ENCODE measurements at regions not wholly inside any gene's neighbourhood (a gene's known extent, or its start where the extent isn't known, plus 50 kb on each side); places are given as distances from the start of the nearest gene placed in this dataset.
"Not testable (repeated sequence)": the region's sequence is repeated elsewhere in the genome, so short reads cannot be mapped to it uniquely, and the experiment has no call there.

DNA sequence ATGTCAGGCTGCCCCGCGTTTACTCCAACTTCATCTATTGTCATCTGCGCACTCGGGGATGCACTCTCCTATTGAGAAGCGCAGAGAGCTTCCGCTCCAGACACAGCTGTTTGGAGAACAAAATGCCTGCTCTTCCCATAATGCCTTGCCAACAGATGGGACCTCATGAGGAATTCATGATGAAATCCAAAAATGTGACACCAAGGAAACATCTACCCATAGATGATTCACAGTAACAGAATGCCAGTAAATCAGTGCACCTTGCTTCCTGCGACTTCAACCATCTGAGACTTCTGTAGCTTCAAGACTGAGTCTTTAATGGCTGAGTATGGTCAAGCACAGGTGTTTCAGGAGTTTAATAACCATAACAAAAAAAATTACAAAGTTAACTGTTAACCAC is 1144.9 kb upstream of the GOT2 start:
- DNase-seq: no peak

DNA sequence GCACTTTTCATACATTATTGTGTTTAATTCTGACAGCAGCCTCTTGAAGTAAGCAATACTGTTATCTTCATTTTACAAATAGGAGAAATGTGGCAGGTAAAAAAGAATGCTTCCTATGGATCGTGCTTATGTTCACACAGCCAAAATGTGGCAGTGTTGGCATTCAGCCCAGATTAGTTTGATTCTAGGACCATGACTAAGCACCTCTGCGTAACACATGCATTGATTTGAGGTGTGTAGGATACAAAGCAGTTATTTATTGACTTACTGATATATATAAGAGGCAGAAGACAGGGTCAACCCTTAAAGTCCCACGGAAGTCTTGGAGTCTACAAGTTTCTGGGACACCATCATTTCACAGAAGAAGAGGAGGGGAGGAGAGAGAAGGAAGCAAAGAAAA is 1144.4 kb upstream of the GOT2 start:
- DNase-seq: no peak

DNA sequence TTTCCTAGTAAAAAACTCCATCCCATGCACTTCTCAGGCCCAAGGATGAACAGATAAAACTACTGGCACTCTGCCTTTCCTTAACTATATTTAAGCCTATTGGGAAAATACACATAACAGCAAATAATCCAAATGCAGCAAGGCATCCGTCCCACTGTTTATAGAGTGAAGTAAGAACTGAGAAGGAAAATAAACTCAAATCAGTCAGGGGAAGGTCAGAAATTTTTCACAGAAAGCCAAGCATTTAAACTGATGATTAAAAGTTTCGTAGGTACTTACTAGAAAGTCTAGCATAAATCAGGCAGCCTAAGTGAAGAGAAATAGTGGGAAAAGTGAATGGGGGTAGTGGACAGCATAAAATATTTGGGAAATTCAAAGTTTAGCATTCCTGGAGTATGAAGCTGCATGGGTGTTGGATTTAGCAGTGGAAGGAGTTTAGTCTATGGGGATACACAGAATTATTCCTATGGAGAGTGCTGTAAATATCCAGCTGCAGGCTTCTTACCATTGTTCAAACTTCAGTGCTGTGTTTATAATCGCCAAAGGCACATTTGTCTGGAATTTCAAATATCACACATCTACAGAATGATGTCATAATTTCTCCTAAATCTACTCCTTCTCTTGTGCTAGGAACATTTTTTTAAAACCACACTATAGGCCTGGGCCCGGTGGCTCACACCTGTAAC is 1131.0 kb upstream of the GOT2 start:
- no peak for DNase-seq

DNA sequence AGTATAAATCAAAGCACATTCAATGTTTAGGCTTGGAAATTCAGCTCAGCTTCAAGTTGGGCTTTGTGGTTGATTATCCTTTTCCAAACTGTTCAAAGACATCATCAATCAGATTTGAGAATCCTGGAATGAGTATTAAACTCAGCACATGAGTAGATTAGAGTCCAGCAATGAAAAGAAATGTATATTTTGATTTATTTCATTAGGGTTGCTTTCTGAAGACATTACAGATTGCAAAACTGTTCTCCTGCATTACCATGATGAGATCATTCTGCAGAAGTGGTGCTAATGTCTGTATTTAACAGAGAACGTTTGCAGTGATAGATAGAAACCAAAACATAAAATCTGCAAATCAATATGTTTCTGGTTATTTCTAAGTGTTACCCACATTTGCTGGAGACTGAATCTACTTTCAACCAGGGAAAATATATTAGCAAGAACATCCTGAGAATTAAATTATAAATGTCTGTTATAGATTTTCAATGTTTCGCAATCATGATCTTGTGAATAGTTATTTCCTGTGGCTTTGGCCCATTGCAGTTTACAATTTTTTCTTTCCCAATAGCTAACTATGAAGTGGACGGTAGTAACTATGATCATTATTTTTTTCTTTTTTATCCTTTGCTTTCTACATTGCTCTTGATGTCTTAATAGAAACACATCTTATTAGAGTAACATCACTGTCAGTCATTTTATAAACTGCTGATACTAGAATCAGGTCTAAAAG is 1125.7 kb upstream of the GOT2 start:
- DNase-seq: no peak

DNA sequence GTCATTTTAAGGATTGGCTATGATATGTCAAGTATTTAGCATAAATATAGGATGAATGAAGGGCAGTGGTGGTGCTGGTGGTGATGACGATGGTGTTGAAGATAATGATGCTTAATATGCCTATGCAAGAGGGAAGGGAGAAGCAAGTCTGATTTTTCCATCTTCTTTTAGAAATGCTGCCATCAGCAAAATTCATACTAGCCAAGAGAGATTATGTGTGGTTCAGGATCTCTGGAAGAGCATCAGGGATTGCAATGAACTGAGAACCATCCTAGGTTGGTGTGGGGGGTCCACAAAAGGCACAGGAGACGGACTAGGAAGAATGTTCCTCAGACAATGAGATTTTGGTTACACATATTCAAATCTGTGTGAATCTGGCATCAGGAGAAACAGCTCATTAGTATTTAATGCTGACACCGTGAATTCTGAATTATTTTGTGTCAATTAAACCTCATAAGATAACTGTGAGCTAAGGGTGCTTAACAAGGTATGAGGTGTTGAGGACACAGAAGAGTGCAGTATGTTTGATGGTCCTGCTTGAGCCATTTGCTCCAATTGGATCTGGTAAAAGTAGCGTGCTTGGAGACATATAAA is 1120.8 kb upstream of the GOT2 start:
- no peak for DNase-seq

DNA sequence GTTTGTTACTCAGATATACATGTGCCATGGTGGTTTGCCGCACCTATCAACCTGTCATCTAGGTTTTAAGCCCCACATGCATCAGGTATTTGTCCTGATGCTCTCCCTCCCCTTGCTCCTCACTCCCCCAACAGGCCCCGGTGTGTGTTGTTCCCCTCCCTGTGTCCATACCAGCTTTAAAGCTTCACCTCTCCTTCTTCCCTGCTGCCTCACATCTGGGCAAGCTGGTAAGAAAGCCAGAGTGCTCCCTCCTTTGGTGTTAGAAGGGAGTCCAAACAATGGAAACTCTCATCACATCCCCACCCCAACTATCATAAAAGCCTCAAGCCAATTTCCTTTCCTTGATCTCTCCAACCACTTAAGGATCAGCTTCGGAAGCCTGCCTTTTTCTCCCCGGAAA is 1115.6 kb upstream of the GOT2 start:
- no peak for DNase-seq

DNA sequence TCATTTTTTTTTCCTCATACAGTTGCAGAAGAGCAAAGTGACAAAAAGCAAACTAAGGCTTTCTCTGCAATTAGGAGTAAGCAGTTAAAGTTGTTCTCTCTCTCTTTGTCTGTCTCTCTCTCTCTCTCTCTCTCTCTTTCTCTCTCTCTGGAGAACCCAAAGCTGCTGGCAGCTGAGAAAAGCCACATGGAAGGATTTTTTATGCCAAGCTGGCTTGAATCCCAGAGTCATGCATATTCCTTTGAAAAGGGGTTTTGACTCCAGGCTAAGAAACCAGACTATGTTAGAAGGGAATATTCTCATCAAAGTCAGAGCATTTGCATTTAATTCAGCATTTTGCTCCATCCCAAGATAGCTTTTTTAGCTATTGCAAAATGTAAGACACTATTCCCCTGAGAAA is 1114.2 kb upstream of the GOT2 start:
- no peak for DNase-seq

DNA sequence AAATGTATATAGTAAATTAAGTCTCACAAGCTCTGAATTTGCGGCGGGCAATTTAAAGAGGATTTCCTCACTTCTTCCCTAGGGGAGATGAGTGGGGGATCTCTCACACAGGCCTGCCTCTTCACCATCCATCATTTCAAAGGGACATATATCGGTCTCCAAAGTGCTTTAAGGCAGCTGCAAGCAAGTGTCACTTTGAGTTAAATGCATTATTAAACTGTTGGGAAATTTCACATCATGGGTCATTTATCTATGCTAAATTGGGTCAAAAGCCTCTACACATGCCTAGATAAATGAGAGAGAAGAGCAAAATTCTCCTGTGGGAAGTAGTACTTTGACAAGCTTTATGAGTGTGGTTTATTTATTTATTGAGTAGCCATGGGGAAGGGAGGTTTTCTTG is 1106.1 kb upstream of the GOT2 start:
- no peak for DNase-seq

DNA sequence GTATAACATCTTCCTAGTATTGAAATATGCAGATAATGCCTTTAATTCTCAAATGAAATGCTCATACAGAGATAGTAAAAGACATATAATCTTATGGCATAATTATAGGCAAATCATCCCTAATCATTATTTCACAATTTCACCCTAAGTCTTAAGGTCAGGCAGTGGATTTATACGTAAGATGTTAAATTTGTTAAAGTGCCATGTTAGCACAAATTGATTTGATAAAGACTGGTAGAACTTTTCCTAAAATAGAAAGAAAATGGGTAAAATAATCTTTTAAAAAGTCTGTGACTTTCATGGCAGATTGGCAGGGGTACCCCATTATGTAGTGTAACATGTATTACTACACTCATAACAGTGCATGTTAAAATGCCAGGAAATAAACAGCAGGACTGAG is 1092.7 kb upstream of the GOT2 start:
- DNase-seq: no peak

DNA sequence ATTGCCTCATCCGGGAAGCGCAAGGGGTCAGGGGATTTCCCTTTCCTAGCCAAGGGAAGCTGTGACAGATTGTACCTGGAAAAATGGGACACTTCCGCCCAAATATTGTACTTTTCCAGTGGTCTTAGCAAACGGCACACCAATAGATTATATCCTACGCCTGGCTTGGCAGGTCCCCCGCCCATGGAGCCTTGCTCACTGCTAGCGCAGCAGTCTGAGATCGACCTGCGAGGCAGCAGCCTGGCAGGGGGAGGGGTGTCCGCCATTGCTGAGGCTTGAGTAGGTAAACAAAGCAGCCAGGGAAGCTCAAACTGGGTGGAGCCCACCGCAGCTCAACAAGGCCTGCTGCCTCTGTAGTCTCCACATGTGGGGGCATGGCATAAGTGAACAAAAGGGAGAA is 1075.4 kb upstream of the GOT2 start:
- not testable (repeated sequence) for DNase-seq

DNA sequence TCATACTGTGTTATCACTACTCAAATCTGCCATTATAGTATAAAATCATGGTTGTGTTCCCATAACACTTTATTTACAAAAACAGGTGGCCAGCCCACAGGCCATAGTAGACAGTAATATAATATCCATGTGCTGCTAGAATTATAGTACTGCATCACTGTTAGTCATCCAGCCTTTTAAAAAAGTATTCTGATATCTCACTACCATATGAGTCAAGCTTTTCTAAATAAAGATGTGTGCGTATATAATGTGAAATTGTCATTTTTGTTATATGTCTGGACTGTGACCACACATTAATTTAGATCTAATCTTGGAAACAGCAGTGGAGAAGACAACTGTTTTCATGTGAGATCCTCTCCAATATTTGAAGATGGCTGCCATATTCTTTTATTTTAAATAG is 1049.1 kb upstream of the GOT2 start:
- no peak for DNase-seq

DNA sequence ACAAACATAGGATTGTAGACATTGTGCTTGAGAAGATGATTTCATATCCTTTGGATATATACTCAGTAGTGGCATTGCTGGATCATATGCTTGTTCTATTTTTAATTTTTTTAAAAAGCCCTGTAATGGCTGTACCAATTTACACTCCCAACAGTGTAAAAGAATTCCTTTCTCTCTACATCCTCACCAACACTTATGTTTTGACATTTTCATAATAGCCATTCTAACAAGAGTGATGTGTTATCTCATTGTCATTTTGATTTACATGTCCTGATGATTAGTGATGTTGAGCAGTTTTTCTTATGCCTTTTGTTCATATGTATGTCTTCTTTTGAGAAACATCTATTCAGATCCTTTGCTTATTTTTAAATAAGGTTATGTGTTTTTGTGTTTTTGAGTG is 1039.2 kb upstream of the GOT2 start:
- no peak for DNase-seq

DNA sequence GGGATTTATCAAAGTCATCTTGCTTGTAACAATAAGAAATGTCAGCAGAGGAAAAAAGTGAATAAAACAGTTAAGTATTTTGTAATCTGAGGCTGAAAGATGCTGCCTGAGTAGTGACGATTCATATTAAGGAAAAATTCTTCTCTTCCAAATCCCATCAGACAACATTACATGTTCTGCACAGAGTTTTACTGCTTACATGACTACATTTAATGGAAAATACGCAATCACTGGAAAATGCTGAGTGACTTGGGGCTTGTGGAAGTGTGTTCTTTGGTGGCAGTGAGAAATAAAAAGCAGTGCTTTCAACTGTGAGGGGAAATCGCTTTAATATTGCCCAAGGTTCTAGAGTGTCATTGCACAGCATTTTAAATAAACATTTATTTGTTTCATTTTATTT is 1025.2 kb upstream of the GOT2 start:
- no peak for DNase-seq

DNA sequence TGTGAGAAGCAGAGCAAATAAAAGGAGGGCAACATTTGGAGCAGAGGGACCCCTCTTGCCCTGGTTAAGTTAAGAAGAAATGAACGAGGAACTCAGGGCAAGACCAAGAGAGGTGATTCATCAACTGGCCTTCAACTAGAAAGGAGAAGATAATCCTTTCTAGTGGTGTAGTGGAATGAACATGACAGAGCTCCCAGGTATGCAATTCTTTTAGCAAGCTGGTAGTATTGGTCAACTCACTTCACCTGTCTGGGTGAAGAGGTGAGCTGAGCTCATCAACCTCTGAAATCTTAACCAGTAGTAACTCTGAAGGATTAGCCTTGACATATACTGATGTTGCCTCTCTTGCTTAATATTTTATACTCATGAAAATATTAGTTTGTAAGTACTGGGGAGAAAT is 1024.7 kb upstream of the GOT2 start:
- DNase-seq: no peak

DNA sequence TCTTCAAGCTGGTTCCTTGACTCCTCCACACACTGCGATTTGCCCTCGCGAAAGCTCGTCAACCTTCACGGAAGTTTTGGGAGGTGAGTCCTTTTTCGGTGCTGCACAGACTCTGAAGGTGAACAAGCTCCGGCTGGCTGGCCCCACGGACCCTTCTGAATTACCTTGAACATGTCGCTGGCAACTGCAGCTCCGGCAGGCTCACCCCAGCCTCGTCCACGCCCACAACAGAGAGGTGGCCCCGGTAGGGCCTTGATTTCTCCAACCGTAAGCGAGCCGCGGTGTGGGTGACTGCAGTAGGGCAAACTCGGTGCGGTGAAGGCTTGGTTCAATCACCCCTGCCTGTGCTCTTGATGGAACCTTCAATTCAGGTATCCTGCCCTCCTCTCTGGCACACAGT is 1020.7 kb upstream of the GOT2 start:
- DNase-seq: no peak

DNA sequence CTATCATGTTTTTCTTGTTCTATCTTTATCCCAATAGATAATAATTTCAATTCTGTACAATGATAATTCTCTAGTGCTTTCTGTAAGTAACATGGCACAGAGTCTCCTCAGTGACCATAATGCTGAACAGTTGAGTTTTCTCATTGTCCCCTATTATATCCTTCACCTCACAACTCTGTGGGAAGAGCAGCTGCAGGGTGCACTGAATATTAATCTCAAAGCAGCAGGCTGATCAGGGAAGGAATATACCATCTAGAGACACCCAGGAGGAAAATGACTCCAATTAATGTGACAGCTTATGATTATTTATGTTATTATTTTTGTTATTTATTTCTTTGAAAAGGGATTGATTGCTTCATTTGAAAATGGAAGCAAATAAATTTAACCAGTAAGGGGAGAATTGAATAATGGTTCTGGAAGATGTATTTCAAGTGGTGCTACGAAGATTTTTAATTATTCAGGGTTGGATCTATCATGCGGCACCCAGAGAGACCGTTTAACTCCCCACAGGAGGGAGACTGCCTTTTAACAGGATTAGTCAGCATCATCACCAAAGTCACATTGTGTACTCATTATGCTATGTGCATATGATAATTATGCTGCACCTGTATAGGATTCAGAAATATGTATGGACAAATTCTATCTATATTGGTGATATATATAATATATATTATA is 1015.7 kb upstream of the GOT2 start:
- no peak for DNase-seq

DNA sequence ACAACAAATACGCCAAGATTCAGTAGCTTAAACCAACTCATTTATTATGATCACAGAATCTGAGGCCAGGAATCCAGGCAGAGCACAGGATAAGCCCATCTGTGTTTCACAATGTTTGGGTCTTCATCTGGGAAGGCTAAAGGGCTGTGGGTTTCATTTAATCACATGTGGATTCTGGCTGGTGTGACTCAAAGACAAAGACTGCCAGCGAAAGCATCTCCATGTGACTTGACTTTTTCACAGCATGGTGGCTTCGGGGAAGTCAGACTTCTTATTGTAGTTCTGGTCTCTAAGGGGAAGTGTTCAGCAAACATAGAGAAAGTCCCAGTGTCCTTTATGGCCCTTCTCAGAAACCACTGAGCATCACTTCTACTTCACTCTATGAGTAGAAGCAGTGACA is 1014.4 kb upstream of the GOT2 start:
- DNase-seq: no peak

DNA sequence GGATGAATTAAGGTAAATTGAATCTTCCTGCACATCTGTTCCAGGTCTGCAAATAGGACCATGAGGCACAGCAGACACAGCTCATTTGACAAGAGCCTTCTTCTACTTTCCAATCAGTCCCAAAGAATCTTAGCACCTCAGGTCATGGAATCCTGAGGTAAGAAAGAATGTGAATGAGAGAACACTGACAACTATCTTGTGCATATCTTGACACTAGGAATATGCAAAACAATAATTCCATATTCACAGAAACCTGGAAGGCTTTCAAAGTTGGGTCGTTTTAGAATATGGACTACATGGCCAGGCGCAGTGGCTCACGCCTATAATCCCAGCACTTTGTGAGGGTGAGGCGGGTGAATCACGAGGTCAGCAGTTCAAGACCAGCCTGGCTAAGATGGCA is 1009.4 kb upstream of the GOT2 start:
- no peak for DNase-seq

DNA sequence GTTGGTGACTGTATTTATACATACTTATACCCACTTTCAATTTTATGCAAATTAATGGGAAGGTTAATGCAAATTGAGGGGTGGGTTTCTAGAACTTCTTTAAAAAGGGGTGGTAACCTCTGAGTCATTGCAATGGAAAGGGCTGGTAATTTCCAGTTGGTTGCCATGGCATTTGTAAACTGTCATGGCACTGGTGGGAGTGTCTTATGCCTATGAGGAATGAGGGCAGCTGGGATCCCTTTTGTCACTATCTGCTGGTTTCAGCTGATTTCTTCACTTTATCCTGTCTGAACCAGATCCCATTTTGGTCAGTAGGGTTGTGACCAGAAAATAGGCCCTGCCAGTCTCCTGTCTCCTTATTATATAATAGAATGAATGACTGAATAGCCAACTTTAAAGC is 1006.7 kb upstream of the GOT2 start:
- no peak for DNase-seq

DNA sequence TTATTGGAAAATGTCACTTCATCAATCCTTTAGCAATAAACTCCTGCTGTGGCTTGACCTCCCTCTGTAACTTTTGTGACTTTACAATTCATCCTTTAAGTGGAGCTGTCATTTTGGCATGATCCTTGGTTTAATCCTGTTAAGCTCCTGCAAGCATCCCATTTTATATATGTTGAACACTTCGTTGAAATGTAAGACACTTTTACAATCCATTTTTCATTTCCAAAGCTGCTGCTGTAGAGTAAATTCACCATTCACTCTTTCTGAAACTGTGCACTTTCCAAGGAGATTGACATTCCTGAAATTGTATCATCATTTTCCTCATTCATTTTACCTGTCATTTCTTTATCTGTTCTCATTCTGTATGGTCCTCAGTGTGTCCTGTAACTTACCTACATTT is 1003.2 kb upstream of the GOT2 start:
- DNase-seq: no peak

DNA sequence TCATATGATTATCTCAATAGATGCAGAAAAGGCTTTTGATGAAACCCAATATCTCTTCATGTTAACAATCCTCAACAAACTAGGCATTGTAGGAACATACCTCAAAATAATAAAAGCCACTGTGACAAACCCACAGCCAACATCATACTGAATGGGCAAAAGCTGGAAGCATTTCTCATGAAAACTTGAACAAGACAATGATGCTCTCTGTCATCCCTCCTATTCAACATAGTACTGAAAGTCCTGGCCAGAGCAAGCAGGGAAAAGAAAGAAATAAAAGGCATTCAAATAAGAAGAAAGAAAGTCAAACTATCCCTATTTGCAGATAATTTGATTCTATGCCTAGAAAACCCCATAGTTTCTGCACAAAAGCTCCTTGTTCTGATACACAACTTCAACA is 999.2 kb upstream of the GOT2 start:
- no peak for DNase-seq

DNA sequence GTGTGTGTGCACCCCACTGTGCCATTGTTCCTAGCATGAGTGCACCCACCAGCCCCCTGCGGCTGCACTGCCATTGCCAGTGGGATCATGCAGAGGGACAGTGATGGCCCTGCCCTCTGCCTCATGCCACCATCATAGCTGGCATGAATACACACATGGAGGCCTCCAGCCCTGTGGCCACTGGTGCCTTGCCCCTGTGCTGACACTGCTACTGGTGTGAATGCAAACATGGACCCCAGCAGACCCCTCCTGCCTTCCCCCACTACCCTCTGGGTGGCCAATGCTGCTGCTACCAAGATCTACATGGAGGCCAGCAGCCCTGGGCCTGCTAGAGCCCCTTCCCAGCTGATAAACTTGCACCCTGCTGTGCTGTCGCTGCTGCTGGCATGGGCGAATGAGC is 995.5 kb upstream of the GOT2 start:
- DNase-seq: no peak

DNA sequence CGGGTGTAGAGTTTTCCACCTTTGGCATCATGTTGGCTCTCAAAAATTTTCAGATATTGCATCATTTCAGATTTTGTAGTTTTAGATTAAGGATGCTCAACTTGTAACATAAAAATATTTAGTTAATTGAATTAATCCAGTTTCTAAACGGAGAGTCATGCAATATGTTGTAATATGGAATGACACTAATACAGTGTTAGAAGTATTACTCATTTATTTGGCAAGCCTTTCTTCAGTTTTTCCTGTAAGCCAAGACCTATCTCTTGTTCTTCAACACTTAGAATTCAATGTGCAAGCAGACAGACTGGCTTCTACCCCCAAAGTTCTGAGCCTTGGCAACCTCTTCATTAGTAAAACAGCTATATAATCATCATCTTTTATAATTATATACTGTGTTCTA is 985.0 kb upstream of the GOT2 start:
- DNase-seq: no peak
